ENCODE measurements at regions not wholly inside any gene's neighbourhood (a gene's known extent, or its start where the extent isn't known, plus 50 kb on each side); places are given as distances from the start of the nearest gene placed in this dataset.

DNA sequence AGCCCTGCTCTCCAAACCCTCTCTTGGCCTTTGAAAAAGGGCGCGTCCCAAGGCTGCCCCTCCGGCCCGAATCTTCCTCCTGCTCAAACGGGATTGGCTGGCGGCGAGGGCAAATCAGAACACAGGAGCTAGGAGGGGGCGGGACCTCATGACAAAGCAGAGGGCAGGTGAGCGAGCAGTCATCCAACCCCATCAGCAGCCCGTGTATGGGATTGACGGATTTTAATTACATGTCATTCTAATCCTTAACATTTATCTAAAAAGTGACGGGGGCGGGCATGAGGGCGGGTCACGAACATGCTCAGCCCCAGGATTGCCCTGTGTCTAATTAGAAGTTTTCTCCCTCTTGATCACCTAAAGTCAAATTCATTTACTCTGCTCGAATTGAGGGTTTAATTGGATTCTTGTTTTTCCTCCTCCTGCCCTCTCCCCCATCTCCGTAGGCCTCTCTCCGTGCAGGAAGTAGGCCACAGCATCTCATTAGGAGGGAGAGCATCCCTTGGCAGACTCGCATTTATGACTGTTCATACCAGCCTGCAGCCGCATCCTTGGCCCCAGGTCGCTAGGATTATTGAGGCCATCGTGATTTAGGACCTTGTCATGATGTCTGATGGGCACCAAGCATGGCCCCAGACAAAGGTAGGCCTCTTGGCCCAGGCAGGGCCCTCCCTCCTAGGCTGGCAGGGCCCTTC lies 147.1 kb downstream of the CHST1 start:
- TF ChIP-seq ESRRG (CRISPR knock-in tag; IDR thresholded peaks at IDR 0.05) (no peak), SNAI2 (CRISPR knock-in tag; IDR thresholded peaks at IDR 0.05) (no peak), ARNTL (CRISPR knock-in tag; IDR thresholded peaks at IDR 0.05; ENCODE audit: borderline replicate concordance, low read depth) (no peak)
